ENCODE measurements at regions not wholly inside any gene's neighbourhood (a gene's known extent, or its start where the extent isn't known, plus 50 kb on each side); places are given as distances from the start of the nearest gene placed in this dataset.

DNA sequence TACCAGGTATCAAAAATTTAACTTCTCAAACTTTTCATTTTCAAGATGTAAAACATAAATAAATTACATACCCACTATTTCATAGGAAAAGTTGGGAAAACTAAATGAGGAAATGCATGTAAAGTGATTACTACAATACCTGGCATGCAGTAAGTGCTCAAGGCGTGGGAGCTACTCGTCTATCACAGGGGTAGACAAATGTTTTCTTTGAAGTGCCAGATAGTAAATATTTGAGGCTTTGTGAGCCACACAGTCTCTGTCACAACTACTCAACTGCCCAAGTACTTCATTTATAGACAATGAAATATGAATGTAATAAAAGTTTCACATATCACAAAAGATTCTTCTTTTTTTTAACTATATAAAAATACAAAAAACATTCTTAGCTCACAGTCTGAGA, 96.4 kb upstream of the PCGF5 start:
- TF ChIP-seq GATA3 (IDR thresholded peaks at IDR 0.05; ENCODE audit: low read depth, low read length): no peak
- no peak for TF ChIP-seq GATA2 (IDR thresholded peaks at IDR 0.05; ENCODE audit: low read depth, low read length)
